ENCODE measurements at regions not wholly inside any gene's neighbourhood (a gene's known extent, or its start where the extent isn't known, plus 50 kb on each side); places are given as distances from the start of the nearest gene placed in this dataset.

DNA sequence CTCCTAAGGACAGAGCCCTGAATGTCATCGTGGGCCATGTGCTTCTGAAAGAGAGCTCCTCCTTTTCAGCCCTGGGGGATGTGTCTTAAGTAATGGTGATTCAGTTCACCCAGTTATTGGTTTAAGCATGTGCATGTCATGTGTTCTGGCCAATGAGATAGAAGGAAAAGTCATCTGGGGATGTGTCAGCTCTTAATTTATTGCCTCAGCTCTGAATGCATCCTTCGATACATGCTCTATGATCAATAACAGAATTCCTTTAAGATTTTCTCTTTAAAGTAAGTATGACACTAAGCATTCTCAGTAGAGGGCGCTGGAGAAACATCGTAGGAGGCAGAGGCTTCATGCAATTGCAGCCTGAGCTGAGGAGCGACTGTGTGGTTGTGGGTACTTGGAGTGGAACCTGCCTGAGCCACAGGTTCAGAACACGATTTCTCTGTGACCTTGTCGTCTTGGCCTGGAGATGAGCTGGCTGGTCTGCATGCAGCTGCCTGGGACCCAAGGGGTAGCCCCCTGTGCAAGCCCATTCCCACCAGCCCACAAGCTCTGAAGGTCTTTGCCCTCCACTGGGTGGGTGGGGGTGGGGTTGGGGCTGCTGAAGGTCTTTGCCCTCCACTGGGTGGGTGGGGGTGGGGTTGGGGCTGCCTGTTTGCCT, 69.5 kb downstream of the C3orf38 start:
- Histone ChIP-seq H3K4me3 (ENCODE audit: low read depth in 2 of 2, low read length in 1 of 2) (no peak overlapping the region; a peak in 1 of 4 replicates), H2AFZ (ENCODE audit: low read depth) (no peak overlapping the region), H3K9me2 (no peaks in the 10 kb centered on the region), H3K36me3 (replicated peaks in 1 of 2; ENCODE audit: control insufficient read depth in 1 of 2, insufficient read depth in 2 of 2, low read length in 1 of 2) (no peaks in the 10 kb centered on the region), H3K9ac (no peak overlapping the region), H3K4me1 (ENCODE audit: control insufficient read depth in 1 of 2, insufficient read depth in 2 of 2, low read depth in 1 of 2, low read length in 1 of 2) (peaks cover 0 to 4% of the 10 kb centered on the region in 2 experiments; a peak in 1 of 4 replicates), H3F3A (replicated peaks; ENCODE audit: insufficient read depth) (no peaks in the 10 kb centered on the region), H3K27me3 (ENCODE audit: insufficient read depth) (peaks cover 10% of the 10 kb centered on the region; the same call in 1 of the 2 replicates), H3K79me2 (ENCODE audit: insufficient read depth) (no peaks in the 10 kb centered on the region), H3K4me2 (no peak overlapping the region), H3K9me3 (no peaks in the 10 kb centered on the region), H3K27ac (ENCODE audit: low read depth in 2 of 2, low read length in 1 of 2) (no peak overlapping the region), H4K20me1 (ENCODE audit: insufficient read depth) (no peaks in the 10 kb centered on the region)
- TF ChIP-seq SIN3A (IDR thresholded peaks at IDR 0.05; ENCODE audit: borderline replicate concordance, low read depth, low read length), result no peak
- no peak for TF ChIP-seq TAF1 (IDR thresholded peaks at IDR 0.05; ENCODE audit: borderline replicate concordance, low read depth, low read length)
- TF ChIP-seq, protein P1, sequence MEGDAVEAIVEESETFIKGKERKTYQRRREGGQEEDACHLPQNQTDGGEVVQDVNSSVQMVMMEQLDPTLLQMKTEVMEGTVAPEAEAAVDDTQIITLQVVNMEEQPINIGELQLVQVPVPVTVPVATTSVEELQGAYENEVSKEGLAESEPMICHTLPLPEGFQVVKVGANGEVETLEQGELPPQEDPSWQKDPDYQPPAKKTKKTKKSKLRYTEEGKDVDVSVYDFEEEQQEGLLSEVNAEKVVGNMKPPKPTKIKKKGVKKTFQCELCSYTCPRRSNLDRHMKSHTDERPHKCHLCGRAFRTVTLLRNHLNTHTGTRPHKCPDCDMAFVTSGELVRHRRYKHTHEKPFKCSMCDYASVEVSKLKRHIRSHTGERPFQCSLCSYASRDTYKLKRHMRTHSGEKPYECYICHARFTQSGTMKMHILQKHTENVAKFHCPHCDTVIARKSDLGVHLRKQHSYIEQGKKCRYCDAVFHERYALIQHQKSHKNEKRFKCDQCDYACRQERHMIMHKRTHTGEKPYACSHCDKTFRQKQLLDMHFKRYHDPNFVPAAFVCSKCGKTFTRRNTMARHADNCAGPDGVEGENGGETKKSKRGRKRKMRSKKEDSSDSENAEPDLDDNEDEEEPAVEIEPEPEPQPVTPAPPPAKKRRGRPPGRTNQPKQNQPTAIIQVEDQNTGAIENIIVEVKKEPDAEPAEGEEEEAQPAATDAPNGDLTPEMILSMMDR (IDR thresholded peaks at IDR 0.05), result peak; percentile 63
- TF ChIP-seq RAD21 (IDR thresholded peaks at IDR 0.05; ENCODE audit: low read length), result peak; percentile 72
- peak; percentile 27; the same call in 1 of the 2 replicates for TF ChIP-seq SMC3 (IDR thresholded peaks at IDR 0.05; ENCODE audit: low read depth, low read length)
- TF ChIP-seq JUND (IDR thresholded peaks at IDR 0.05), result no peak
- no peak for TF ChIP-seq NRF1 (IDR thresholded peaks at IDR 0.05; ENCODE audit: low read depth, low read length)
- ChIA-PET CTCF (interaction anchor here (0.6 to 1.5 kb wide), 15 partner anchors 10 to 1639 kb away, joined by 3 to 12 read pairs (median 4); no protein-coding TSS in a partner anchor), POLR2A (no interaction called here)
- DNase-seq, result peak; percentile 28
- WGBS (ENCODE audit: low lambda C conversion rate), result under 1% methylated on average over 7 of the region's 7 CpGs

DNA sequence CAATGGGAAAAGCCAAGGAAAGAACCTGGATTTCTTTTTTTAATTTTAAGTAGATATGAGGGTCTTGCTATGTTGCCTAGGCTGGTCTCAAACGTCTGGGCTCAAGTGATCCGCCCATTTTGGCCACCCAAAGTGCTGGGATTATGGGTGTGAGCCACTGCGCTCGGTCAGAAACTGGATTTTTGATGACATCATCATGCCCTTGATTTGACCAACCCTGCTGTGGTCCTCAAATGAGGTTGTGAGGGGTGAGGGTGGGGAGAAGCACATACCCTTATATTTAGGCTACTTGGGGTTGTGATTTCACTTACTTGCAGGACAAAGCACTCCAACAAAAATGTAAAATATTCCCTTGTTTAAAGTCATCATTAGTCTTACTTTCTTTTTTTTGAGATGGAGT, 70.4 kb downstream of the C3orf38 start:
- CTCF ChIA-PET, result interaction anchor here (1.0 to 1.5 kb wide), 5 partner anchors 10 to 891 kb away, joined by 4 to 6 read pairs (median 5); no protein-coding TSS in a partner anchor
- POLR2A ChIA-PET, result no interaction called here
- 41% methylated on average over 4 of the region's 4 CpGs for WGBS (ENCODE audit: low lambda C conversion rate)

More for the DNA sequence above, 70.4 kb downstream of the C3orf38 start:
- no peak overlapping the region for H3K9ac ChIP-seq
- H3F3A ChIP-seq (replicated peaks; ENCODE audit: insufficient read depth), result no peaks in the 10 kb centered on the region
- H3K9me2 ChIP-seq, result no peaks in the 10 kb centered on the region
- no peaks in the 10 kb centered on the region for H3K9me3 ChIP-seq
- DNase-seq, result no peak
- H2AFZ ChIP-seq (ENCODE audit: low read depth), result no peak overlapping the region
- no peaks in the 10 kb centered on the region for H3K79me2 ChIP-seq (ENCODE audit: insufficient read depth)
- H3K27ac ChIP-seq (ENCODE audit: low read depth in 2 of 2, low read length in 1 of 2), result no peak overlapping the region
- no peak overlapping the region for H3K4me2 ChIP-seq
- no peaks in the 10 kb centered on the region for H4K20me1 ChIP-seq (ENCODE audit: insufficient read depth)
- peaks cover 0 to 4% of the 10 kb centered on the region in 2 experiments; a peak in 1 of 4 replicates for H3K4me1 ChIP-seq (ENCODE audit: control insufficient read depth in 1 of 2, insufficient read depth in 2 of 2, low read depth in 1 of 2, low read length in 1 of 2)
- H3K27me3 ChIP-seq (ENCODE audit: insufficient read depth), result peaks cover 10% of the 10 kb centered on the region; the same call in 1 of the 2 replicates
- no peak for TF ChIP-seq NRF1 (IDR thresholded peaks at IDR 0.05; ENCODE audit: low read depth, low read length)
- no peak for TF ChIP-seq RCOR1 (IDR thresholded peaks at IDR 0.05; ENCODE audit: low read length)
- TF ChIP-seq, protein P1 (IDR thresholded peaks at IDR 0.05), result no peak
- no peak for TF ChIP-seq GABPA (IDR thresholded peaks at IDR 0.05; ENCODE audit: low read depth)
- no peak for TF ChIP-seq TCF12 (IDR thresholded peaks at IDR 0.05)
- TF ChIP-seq YY1 (IDR thresholded peaks at IDR 0.05; ENCODE audit: low read depth), result no peak
- no peak for TF ChIP-seq EP300 (IDR thresholded peaks at IDR 0.05; ENCODE audit: borderline replicate concordance in 1 of 2, low read depth in 1 of 2, low read length in 1 of 2)
- TF ChIP-seq, protein P2, sequence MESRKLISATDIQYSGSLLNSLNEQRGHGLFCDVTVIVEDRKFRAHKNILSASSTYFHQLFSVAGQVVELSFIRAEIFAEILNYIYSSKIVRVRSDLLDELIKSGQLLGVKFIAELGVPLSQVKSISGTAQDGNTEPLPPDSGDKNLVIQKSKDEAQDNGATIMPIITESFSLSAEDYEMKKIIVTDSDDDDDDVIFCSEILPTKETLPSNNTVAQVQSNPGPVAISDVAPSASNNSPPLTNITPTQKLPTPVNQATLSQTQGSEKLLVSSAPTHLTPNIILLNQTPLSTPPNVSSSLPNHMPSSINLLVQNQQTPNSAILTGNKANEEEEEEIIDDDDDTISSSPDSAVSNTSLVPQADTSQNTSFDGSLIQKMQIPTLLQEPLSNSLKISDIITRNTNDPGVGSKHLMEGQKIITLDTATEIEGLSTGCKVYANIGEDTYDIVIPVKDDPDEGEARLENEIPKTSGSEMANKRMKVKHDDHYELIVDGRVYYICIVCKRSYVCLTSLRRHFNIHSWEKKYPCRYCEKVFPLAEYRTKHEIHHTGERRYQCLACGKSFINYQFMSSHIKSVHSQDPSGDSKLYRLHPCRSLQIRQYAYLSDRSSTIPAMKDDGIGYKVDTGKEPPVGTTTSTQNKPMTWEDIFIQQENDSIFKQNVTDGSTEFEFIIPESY (IDR thresholded peaks at IDR 0.05; ENCODE audit: borderline replicate concordance, low read depth), result no peak
- TF ChIP-seq RXRA (IDR thresholded peaks at IDR 0.05; ENCODE audit: borderline replicate concordance, low read depth), result no peak
- TF ChIP-seq SMC3 (IDR thresholded peaks at IDR 0.05; ENCODE audit: low read depth, low read length), result no peak
- TF ChIP-seq RFX5 (IDR thresholded peaks at IDR 0.05; ENCODE audit: low read length), result no peak
- TF ChIP-seq CHD2 (IDR thresholded peaks at IDR 0.05; ENCODE audit: low read length, partially characterized antibody), result no peak
- TF ChIP-seq, protein P3, sequence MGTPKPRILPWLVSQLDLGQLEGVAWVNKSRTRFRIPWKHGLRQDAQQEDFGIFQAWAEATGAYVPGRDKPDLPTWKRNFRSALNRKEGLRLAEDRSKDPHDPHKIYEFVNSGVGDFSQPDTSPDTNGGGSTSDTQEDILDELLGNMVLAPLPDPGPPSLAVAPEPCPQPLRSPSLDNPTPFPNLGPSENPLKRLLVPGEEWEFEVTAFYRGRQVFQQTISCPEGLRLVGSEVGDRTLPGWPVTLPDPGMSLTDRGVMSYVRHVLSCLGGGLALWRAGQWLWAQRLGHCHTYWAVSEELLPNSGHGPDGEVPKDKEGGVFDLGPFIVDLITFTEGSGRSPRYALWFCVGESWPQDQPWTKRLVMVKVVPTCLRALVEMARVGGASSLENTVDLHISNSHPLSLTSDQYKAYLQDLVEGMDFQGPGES (IDR thresholded peaks at IDR 0.05; ENCODE audit: low read depth, low read length), result no peak
- no peak overlapping the region for H3K4me3 ChIP-seq (ENCODE audit: low read depth in 2 of 2, low read length in 1 of 2)
- H3K36me3 ChIP-seq (replicated peaks in 1 of 2; ENCODE audit: control insufficient read depth in 1 of 2, insufficient read depth in 2 of 2, low read length in 1 of 2), result no peaks in the 10 kb centered on the region
